Activated T-cell treated with anti-CD3 and anti-CD28 coated beads, Interleukin-2, amount 50 U/mL, for 72 hours (primary cell): ENCODE measurements at regions not wholly inside any gene's neighbourhood (a gene's known extent, or its start where the extent isn't known, plus 50 kb on each side); places are given as distances from the start of the nearest gene placed in this dataset.

Experiments
- ATAC-seq, 2 donors: fragments of 150-1000 bp; cut with Tn5 transposase; replicated peaks in 1 of 2; 2 replicates each; pipeline ENCODE4 v1.10.0; 2021; ENCODE audit warnings: moderate library complexity in 2 of 2, mild to moderate bottlenecking in 1 of 2
- DNase-seq, 2 donors: peaks; one replicate each; pipeline ENCODE4 v3.0.0; 2021 to 2022; ENCODE audit warnings: mixed read lengths in 1 of 2
- H3K27ac Mint-ChIP-seq: one replicate; pipeline ENCODE4 v1.8.0; 2022; ENCODE audit warnings: mild to moderate bottlenecking, moderate library complexity, mixed read lengths
- H3K27me3 Mint-ChIP-seq: one replicate; pipeline ENCODE4 v1.8.0; 2022; ENCODE audit warnings: low read depth, mixed read lengths
- H3K36me3 Mint-ChIP-seq, 2 donors: one replicate each; pipeline ENCODE4 v1.8.0; 2022; ENCODE audit warnings: mixed read lengths in 2 of 2, mild to moderate bottlenecking in 1 of 2; ENCODE audit not compliant: insufficient read depth in 2 of 2
- H3K4me1 Mint-ChIP-seq: one replicate; pipeline ENCODE4 v1.8.0; 2022; ENCODE audit warnings: low read depth, mixed read lengths
- H3K4me3 Mint-ChIP-seq, 2 donors: one replicate each; pipeline ENCODE4 v1.8.0; 2022; ENCODE audit warnings: mild to moderate bottlenecking in 2 of 2, mixed read lengths in 2 of 2, moderate library complexity in 2 of 2
- H3K9me3 Mint-ChIP-seq, 2 donors: one replicate each; pipeline ENCODE4 v1.8.0; 2022; ENCODE audit warnings: mixed read lengths in 2 of 2

DNA sequence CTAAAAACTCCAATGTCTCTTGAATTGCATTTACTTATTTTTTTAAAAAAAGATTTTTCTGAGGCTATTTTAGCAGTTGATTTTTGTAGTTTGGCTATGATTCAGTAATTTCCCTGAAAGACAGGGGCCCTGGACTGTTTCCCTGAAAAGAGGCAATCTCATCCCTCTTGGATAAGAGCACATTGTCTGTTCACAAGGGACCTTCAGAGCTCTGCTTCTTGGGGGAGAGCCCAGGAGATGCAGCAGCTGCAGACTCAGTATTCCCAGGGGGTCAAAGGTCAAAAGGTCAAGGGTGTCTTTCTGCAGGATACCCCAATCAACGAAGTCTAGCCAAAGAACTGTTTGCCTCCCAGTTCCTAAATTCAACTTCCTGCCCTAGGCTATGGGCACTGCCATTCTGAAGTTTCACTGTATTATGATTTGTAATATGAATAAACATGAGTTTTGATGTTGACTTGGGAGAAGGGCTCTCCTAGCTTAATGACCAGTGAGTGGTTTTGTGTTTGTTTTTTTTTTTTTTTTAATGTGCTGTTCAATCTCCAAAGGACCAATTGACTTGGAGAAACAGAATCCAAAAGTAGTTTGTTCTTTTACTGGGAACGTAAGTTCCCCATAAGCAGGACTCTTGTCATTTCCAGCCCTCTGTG is 157.0 kb upstream of the SERPINE2 start:
- H3K9me3 Mint-ChIP-seq = peaks cover 3 to 5% of the 10 kb centered on the region in 2 donors
- H3K4me3 Mint-ChIP-seq = no peak overlapping the region
- H3K27ac Mint-ChIP-seq = no peak overlapping the region
- ATAC-seq (no peak), DNase-seq (no peak)
- peaks cover 10% of the 10 kb centered on the region for H3K27me3 Mint-ChIP-seq
- no peaks in the 10 kb centered on the region for H3K36me3 Mint-ChIP-seq
- H3K4me1 Mint-ChIP-seq = no peaks in the 10 kb centered on the region

DNA sequence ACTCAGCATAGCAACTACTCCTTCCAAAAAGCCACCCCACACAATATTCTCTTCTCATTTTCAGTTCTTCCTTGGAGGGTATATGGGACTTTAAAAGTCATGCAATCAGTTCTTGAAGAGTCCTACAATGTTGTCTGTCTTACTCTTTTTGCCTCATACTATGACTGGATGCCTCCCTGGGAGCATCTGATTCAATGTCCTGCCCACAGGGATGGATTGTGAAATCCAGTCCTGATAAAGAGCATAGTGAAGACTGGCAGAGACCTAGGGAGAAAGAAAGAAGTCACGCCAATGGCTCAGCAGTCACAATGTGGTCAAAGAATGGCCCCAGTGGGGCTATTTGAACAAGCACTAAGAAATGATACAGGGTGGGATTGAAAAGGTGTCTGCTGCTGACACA is 155.1 kb upstream of the SERPINE2 start:
- Mint-ChIP-seq H3K27me3 (peaks cover 10% of the 10 kb centered on the region), H3K4me3 (no peak overlapping the region), H3K4me1 (no peaks in the 10 kb centered on the region), H3K27ac (no peak overlapping the region), H3K36me3 (no peaks in the 10 kb centered on the region), H3K9me3 (peaks cover 3 to 5% of the 10 kb centered on the region in 2 donors)
- DNase-seq (no peak), ATAC-seq (no peak)

GRCh38 chr2:224191465-224191864 is 152.4 kb upstream of the SERPINE2 start:
- ATAC-seq = no peak

GRCh38 chr2:224190936-224191270 is 151.8 kb upstream of the SERPINE2 start:
- H3K27me3 Mint-ChIP-seq = peaks cover 16% of the 10 kb centered on the region
- no peak overlapping the region for H3K4me3 Mint-ChIP-seq
- peaks cover 3 to 7% of the 10 kb centered on the region in 2 donors for H3K9me3 Mint-ChIP-seq
- DNase-seq (no peak), ATAC-seq (no peak)
- no peaks in the 10 kb centered on the region for H3K4me1 Mint-ChIP-seq
- no peaks in the 10 kb centered on the region for H3K36me3 Mint-ChIP-seq
- H3K27ac Mint-ChIP-seq = no peak overlapping the region

More at GRCh38 chr2:224191465-224191864, 152.4 kb upstream of the SERPINE2 start:
- H3K27me3 Mint-ChIP-seq = peaks cover 16% of the 10 kb centered on the region
- no peaks in the 10 kb centered on the region for H3K36me3 Mint-ChIP-seq
- H3K4me3 Mint-ChIP-seq = no peak overlapping the region
- no peak for DNase-seq
- peaks cover 3 to 7% of the 10 kb centered on the region in 2 donors for H3K9me3 Mint-ChIP-seq
- H3K4me1 Mint-ChIP-seq = no peaks in the 10 kb centered on the region
- H3K27ac Mint-ChIP-seq = no peak overlapping the region

- Mint-ChIP-seq H3K4me3 (no peak overlapping the region), H3K27me3 (peaks cover 16% of the 10 kb centered on the region), H3K27ac (no peak overlapping the region), H3K9me3 (peaks cover 3 to 7% of the 10 kb centered on the region in 2 donors), H3K4me1 (no peaks in the 10 kb centered on the region), H3K36me3 (no peaks in the 10 kb centered on the region)
- DNase-seq = no peak
- no peak for ATAC-seq
These were observed 151.3 kb upstream of the SERPINE2 start for GRCh38 chr2:224190234-224190935.

- no peak overlapping the region for H3K4me3 Mint-ChIP-seq
- peaks cover 0 to 2% of the 10 kb centered on the region in 2 donors for H3K9me3 Mint-ChIP-seq
- H3K36me3 Mint-ChIP-seq = no peaks in the 10 kb centered on the region
- H3K4me1 Mint-ChIP-seq = no peaks in the 10 kb centered on the region
- ATAC-seq (no peak), DNase-seq (no peak)
- H3K27me3 Mint-ChIP-seq = peaks cover 6% of the 10 kb centered on the region
- no peak overlapping the region for H3K27ac Mint-ChIP-seq
These were observed 148.1 kb upstream of the SERPINE2 start for GRCh38 chr2:224187220-224187619.

DNA sequence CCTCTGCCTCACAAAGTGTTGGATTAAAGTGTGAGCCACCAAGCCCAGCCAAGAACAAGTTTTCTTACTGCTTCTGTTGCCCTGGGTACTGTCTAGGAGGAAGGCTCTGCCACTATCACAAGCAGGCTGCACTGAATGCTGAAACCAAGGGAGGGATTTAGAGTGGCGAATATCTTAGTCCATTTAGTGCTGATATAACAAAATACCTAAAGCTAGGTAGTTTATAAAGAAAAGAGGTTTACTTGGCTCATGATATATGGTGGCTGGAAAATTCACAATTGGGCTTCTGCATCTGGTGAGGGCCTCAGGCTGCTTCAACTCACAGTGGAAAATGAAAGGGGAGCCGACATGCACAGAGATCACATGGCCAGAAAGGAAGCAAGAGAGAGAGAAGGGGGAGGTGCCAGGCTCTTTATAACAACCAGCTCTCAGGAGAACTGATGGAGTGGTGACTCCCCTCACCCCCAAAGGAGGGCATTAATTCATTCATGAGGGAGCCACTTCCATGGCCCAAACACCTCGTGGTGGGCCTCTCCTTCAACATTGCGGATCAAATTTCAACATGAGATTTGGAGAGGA is 146.0 kb upstream of the SERPINE2 start:
- ATAC-seq (no peak), DNase-seq (no peak)
- no peak overlapping the region for H3K4me3 Mint-ChIP-seq
- no peaks in the 10 kb centered on the region for H3K36me3 Mint-ChIP-seq
- H3K9me3 Mint-ChIP-seq = peaks cover 0 to 2% of the 10 kb centered on the region in 2 donors
- H3K4me1 Mint-ChIP-seq = no peaks in the 10 kb centered on the region
- no peak overlapping the region for H3K27ac Mint-ChIP-seq
- peaks cover 12% of the 10 kb centered on the region for H3K27me3 Mint-ChIP-seq

DNA sequence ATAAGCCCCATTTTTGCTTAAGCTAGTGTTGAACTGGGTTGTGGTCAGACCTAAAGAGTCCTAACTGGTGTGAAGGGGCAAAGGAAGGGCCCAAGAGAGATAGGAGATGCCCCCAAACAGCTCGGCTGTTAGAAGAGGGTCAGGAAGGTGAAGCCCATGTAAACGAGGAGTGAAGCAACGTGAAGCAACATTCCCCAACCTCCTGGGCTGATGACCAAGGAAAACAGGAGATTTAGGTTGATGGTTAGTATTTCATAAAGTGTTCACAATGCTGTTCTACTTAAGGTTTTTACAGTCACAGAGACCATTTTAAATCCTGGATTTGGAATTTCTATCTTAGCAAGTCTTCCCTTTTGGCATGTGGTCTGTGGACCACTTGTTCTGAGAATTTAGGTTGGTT is 144.0 kb upstream of the SERPINE2 start:
- no peaks in the 10 kb centered on the region for H3K36me3 Mint-ChIP-seq

DNA sequence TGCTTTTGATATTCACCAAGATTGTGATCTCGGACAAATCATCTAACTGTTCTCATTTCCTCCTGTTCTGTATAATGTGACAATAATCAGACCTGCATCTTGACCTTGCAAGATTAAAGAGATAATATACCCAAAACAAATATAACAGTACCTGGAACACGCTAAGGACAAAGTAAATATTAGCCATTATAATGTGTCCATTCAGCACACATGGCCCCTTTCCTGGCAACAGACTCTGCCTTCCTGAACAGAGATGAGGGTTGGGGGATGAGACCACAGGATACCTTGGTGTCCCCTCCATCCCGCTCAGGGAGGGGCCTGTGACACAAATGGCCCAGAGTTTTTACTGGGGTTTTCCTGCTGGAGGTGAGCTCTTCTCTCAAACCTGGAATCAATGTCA is 143.4 kb upstream of the SERPINE2 start:
- no peaks in the 10 kb centered on the region for H3K36me3 Mint-ChIP-seq
- peaks cover 15% of the 10 kb centered on the region for H3K27me3 Mint-ChIP-seq
- no peak overlapping the region for H3K27ac Mint-ChIP-seq
- H3K4me1 Mint-ChIP-seq = no peaks in the 10 kb centered on the region
- H3K9me3 Mint-ChIP-seq = no peaks in the 10 kb centered on the region
- H3K4me3 Mint-ChIP-seq = no peak overlapping the region
- no peak for DNase-seq
- no peak for ATAC-seq

More for the DNA sequence above, 144.0 kb upstream of the SERPINE2 start:
- Mint-ChIP-seq H3K27ac (no peak overlapping the region), H3K27me3 (peaks cover 15% of the 10 kb centered on the region), H3K4me1 (no peaks in the 10 kb centered on the region), H3K4me3 (no peak overlapping the region), H3K9me3 (no peaks in the 10 kb centered on the region)
- no peak for ATAC-seq
- no peak for DNase-seq

GRCh38 chr2:224181534-224182155 is 142.6 kb upstream of the SERPINE2 start:
- Mint-ChIP-seq H3K9me3 (no peaks in the 10 kb centered on the region), H3K27ac (no peak overlapping the region), H3K4me1 (no peaks in the 10 kb centered on the region), H3K4me3 (no peak overlapping the region), H3K36me3 (no peaks in the 10 kb centered on the region), H3K27me3 (peaks cover 15% of the 10 kb centered on the region)
- ATAC-seq = no peak
- DNase-seq = no peak

DNA sequence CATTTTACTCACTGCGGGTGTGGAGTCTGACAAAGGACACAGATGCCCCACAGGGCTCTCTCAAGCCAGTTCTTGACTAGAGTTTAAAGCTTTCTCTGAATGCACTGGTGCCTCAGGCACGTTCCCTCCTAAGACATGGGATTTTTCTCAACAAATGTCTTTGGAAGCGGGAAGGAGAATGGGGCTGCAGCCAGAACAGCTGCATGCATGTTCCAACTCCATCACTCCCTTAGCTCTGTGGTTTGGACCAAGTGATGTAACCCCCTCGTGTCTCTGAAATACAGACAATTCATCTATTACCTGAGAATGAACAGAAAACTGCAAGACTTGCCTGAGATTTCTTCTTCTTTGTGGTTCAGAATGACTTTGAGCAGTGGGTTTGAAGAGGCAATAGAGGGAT is 141.7 kb upstream of the SERPINE2 start:
- Mint-ChIP-seq H3K4me1 (no peaks in the 10 kb centered on the region), H3K9me3 (no peaks in the 10 kb centered on the region), H3K27ac (no peak overlapping the region), H3K4me3 (no peak overlapping the region), H3K27me3 (peaks cover 15% of the 10 kb centered on the region), H3K36me3 (no peaks in the 10 kb centered on the region)
- DNase-seq (no peak), ATAC-seq (no peak)

DNA sequence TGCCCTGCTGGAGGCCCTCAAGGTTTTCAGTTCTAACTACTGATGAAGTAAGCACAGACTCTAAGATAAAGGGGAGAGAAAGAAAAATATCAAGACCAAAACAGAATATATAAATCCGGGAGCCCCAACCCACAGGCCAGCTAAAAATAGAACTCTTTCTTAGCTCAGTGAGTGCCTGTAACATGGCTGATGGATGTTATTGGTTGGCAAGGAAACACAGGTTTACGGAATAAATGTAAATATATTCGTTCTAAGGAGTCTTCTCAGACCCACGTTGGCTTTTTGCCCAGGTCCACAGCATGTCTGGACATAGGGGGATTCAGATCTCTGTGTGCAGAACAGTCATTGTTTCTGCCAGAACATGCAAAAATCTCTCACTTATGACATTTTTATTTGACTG is 139.0 kb upstream of the SERPINE2 start:
- peaks cover 15% of the 10 kb centered on the region for H3K27me3 Mint-ChIP-seq
- H3K4me1 Mint-ChIP-seq = no peaks in the 10 kb centered on the region
- no peak overlapping the region for H3K4me3 Mint-ChIP-seq
- no peaks in the 10 kb centered on the region for H3K9me3 Mint-ChIP-seq
- no peak for DNase-seq
- no peak overlapping the region for H3K27ac Mint-ChIP-seq
- no peaks in the 10 kb centered on the region for H3K36me3 Mint-ChIP-seq
- ATAC-seq = no peak

GRCh38 chr2:224175538-224175937 is 136.5 kb upstream of the SERPINE2 start:
- Mint-ChIP-seq H3K36me3 (no peaks in the 10 kb centered on the region), H3K27me3 (peaks cover 13% of the 10 kb centered on the region), H3K27ac (no peak overlapping the region), H3K9me3 (no peaks in the 10 kb centered on the region), H3K4me3 (no peak overlapping the region), H3K4me1 (no peaks in the 10 kb centered on the region)
- no peak for DNase-seq
- no peak for ATAC-seq
